HK-2 (cell line): ENCODE measurements at regions not wholly inside any gene's neighbourhood (a gene's known extent, or its start where the extent isn't known, plus 50 kb on each side); places are given as distances from the start of the nearest gene placed in this dataset.
"Not testable (repeated sequence)": the region's sequence is repeated elsewhere in the genome, so short reads cannot be mapped to it uniquely, and the experiment has no call there.

ENCODE experiments used
- DNase-seq: peaks from one replicate; pipeline ENCODE4 v3.0.0-alpha.2; 2018; ENCODE audit not compliant: unreplicated experiment

- DNase-seq: no peak
Observed at GRCh38 chr2:428591-428990, 140.7 kb upstream of the ALKAL2 start.

GRCh38 chr2:426696-427095, 138.8 kb upstream of the ALKAL2 start:
- DNase-seq: not testable (repeated sequence)

- DNase-seq: no peak
Observed at GRCh38 chr2:425947-426346, 138.1 kb upstream of the ALKAL2 start.

GRCh38 chr2:425243-425642, 137.4 kb upstream of the ALKAL2 start:
- DNase-seq: no peak

GRCh38 chr2:424306-425171, 136.6 kb upstream of the ALKAL2 start:
- DNase-seq: no peak

GRCh38 chr2:423479-423878, 135.6 kb upstream of the ALKAL2 start:
- DNase-seq: no peak

GRCh38 chr2:422676-423435, 135.0 kb upstream of the ALKAL2 start:
- no peak for DNase-seq

GRCh38 chr2:421406-421805, 133.5 kb upstream of the ALKAL2 start:
- DNase-seq: no peak

GRCh38 chr2:419687-420317, 131.9 kb upstream of the ALKAL2 start:
- DNase-seq: no peak

- no peak for DNase-seq
Observed at GRCh38 chr2:417662-418061, 129.8 kb upstream of the ALKAL2 start.

- DNase-seq: no peak
Observed at GRCh38 chr2:417006-417405, 129.1 kb upstream of the ALKAL2 start.

- DNase-seq: no peak
Observed at GRCh38 chr2:415986-416610, 128.2 kb upstream of the ALKAL2 start.

- DNase-seq: no peak
Observed at GRCh38 chr2:409523-409922, 121.6 kb upstream of the ALKAL2 start.

GRCh38 chr2:407630-408029, 119.7 kb upstream of the ALKAL2 start:
- no peak for DNase-seq

- DNase-seq: no peak
Observed at GRCh38 chr2:406876-407275, 119.0 kb upstream of the ALKAL2 start.

- no peak for DNase-seq
Observed at GRCh38 chr2:406231-406630, 118.3 kb upstream of the ALKAL2 start.

GRCh38 chr2:404581-404980, 116.7 kb upstream of the ALKAL2 start:
- no peak for DNase-seq

- DNase-seq: no peak
Observed at GRCh38 chr2:403682-404081, 115.8 kb upstream of the ALKAL2 start.

- no peak for DNase-seq
Observed at GRCh38 chr2:402721-403120, 114.8 kb upstream of the ALKAL2 start.

GRCh38 chr2:402206-402605, 114.3 kb upstream of the ALKAL2 start:
- no peak for DNase-seq

GRCh38 chr2:401019-401679, 113.3 kb upstream of the ALKAL2 start:
- no peak for DNase-seq

GRCh38 chr2:397926-398325, 110.0 kb upstream of the ALKAL2 start:
- no peak for DNase-seq
